ENCODE measurements at regions not wholly inside any gene's neighbourhood (a gene's known extent, or its start where the extent isn't known, plus 50 kb on each side); places are given as distances from the start of the nearest gene placed in this dataset.
A peak's percentile ranks its signal among the peaks of the same experiment; 100 is the strongest.
"Not testable (repeated sequence)": the region's sequence is repeated elsewhere in the genome, so short reads cannot be mapped to it uniquely, and the experiment has no call there.

DNA sequence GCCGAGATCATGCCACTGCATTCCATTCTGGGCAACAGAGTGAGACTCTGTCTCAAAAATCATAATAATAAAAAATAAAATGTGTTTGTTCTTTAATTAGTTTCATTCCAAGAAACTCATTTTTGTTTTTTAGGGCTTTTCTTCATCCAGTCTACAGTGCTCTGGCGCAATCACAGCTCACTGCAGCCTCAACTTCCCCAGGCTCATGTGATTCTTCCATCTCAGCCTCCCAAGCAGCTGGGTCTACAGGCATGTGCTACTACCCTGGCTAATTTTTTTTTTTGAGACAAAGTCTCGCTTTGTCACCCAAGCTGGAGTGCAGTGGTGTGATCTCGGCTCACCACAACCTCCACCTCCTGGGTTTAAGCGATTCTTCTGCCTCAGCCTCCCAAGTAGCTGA, 143.6 kb upstream of the JARID2 start:
- no peak for DNase-seq

- DNase-seq = no peak
Measured at GRCh38 chr6:15106958-15107643, 138.8 kb upstream of the JARID2 start.

DNA sequence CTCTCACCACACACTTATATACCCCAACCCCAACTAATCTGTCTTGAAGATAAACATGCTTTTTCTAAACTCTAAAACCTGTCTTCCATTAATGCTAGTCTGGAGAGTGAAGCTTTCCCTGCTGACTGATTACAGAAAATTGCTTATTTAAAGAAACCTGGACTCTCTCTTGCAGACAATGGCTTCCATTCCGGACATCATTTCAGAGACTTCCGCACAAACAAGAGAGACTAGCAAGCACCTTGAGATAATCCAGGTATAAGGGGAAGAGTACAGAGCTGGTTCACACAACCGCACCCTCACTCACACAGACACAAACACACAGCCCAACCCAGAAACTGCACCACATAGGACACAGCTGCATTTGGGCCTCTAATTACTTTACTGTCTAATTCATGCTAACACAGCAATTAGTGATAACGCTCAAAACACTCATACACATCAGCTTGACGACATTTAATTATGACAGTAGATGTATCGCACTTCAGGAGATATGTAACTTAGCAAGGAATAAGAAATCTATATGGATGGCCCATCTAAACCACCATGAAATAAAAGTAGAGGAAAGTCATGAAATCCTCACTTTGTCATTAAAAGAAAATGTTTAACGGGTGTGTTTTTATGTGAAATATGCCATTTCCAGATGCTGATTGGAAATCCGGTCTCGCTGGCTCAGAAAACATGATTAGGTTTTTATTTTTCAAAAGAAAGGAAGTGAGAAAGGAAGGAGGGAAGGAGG, 138.1 kb upstream of the JARID2 start:
- no peak for DNase-seq

- DNase-seq = no peak
Measured at GRCh38 chr6:15108383-15108715, 137.5 kb upstream of the JARID2 start.

- DNase-seq = no peak
Measured at GRCh38 chr6:15109338-15110090, 136.4 kb upstream of the JARID2 start.

DNA sequence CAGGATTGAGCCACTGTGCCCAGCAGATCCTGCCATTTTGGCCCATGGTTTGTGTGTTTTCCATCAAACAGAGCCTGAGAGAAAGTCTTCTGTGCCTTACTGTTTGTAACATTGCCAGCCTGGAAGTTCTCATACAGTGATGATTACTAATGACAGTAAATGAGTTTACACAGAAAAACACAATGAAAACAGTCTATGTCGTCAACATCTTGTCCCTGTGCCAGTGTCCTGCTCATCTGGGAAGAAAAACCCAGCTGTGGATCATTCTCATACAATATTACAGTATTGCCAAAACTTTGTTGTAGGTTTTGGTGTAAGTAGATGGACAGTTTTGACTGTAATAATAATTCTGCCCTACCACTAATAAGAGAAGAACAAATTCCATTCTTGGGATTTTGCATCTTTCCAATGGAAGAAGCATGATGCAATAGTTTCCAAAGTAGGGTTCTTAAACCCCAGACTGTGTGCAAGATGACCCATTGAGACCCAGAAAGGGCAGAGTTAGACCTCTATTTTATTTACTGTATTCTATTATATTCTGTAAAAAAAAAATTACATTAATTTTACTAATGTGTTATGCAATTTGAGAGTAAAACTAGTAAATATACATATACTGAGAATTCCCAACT, 135.0 kb upstream of the JARID2 start:
- DNase-seq = no peak

- not testable (repeated sequence) for DNase-seq
Measured at GRCh38 chr6:15111576-15111975, 134.3 kb upstream of the JARID2 start.

GRCh38 chr6:15113587-15113986, 132.3 kb upstream of the JARID2 start:
- no peak for DNase-seq

DNA sequence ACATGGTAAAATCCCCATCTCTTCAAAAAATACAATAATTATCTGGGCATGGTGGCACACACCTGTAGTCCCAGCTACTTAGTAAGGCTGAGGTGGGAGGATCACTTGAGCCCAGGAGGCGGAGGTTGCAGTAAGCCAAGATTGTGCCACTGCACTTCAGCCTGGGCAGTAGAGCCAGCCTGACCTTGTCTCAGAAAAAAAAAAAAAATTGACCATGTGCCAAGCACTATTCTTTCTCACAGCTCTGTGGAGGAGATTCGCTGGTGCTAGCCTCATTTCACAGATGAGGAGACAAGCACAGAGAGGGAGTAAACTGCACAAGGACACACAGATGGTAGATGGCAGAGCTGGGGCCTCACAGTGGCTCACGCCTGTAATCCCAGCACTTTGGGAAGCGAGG, 131.8 kb upstream of the JARID2 start:
- DNase-seq = no peak

GRCh38 chr6:15116889-15117288, 129.0 kb upstream of the JARID2 start:
- DNase-seq = no peak

DNA sequence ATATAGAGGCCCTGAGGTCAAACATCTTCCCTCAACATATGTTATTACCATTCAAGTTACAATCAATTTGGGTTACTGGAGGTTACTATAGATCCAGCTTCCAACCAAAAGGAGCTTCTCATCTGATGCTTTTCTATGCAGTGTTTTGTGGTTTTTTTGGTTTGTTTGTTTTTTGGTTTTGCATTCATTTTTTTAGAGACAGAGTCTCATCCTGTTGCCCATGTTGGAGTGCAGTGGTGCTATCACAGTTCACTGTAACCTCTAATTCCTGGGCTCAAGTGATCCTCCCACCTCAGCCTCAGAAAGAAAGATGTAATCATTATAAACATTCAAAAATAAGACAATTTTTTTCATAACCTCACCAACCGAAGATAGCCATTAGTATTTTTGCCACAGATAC, 124.4 kb upstream of the JARID2 start:
- DNase-seq = no peak

- no peak for DNase-seq
Measured at GRCh38 chr6:15121977-15122550, 123.8 kb upstream of the JARID2 start.

DNA sequence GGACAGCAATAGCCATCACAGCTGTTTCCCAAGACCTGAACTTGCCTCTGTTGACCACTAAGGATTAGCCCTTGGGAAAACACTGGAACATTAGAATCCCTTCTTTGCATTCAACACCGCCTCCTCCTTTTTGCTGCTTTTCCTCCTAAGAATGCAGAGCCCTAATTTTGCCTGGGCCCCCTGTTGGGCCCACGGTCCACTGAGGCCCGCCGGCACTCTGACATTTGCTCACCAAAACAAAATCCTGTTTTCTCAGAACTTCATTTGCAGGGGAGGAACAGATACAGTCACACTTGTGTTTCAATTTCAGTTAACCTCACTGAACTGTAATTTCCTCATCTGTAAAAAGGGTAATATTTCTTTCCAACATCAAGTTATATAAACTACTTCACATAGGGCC, 116.0 kb upstream of the JARID2 start:
- no peak for DNase-seq

GRCh38 chr6:15131234-15131633, 114.6 kb upstream of the JARID2 start:
- no peak for DNase-seq

DNA sequence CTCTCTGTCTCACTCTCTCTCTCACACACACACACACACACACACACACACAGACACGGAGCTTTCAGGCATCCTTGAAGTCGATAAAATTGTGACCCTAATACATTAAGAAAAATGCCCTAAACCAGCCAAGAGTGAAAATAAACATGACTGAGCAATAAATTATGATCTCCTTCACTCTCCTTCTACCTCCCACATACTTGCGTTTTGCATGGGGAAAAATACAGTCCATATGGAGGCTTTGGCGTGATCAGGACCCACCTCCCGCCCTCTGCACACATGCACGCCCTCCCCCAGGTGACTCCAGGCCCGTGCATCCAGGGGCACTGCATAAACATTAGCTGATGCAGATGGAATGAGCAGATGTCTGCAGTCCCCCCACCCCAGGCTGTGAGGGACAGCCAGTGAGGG, 114.2 kb upstream of the JARID2 start:
- DNase-seq = peak; percentile 80

- DNase-seq = no peak
Measured at GRCh38 chr6:15132167-15132566, 113.7 kb upstream of the JARID2 start.

GRCh38 chr6:15132854-15133670, 112.8 kb upstream of the JARID2 start:
- DNase-seq = peak; percentile 21

- DNase-seq = no peak
Measured at GRCh38 chr6:15137086-15137485, 108.8 kb upstream of the JARID2 start.

GRCh38 chr6:15143086-15143485, 102.8 kb upstream of the JARID2 start:
- no peak for DNase-seq

DNA sequence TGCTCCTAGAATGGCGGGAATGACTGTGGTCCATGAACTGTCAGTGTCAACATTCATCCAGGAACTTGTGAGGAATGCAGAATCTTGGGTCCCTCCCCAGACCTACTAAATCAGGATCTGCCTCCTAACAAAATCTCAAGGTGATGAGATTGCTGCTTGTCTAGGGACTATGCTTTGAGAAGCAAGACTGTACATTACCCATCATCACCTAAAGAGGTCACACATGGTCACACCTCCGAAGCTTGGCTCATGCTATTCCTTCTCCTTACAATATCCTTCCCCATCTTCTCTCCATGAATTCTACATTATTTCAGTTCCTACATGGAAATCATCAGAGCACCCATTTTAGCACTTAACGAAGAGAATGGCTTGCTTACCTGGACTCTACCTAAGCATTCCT, 102.3 kb upstream of the JARID2 start:
- DNase-seq = no peak

DNA sequence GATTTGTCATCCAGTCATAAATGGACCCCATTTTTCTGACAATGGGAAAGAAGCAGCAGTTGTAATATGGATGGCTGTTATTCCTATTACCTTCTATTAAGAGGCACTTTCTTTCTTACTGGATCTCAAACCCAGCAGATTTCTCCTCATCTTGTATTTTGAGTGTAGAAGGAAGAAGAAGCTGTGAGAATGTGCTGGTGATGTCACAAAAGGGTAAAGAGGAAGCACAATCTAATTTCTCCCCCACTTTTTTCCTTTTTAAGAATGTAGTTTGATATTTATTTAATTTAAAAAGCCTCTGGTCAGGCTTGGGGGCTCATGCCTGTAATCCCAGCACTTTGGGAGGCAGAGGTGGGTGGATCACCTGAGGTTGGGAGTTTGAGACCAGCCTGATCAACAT, 100.0 kb upstream of the JARID2 start:
- DNase-seq = no peak

GRCh38 chr6:15147827-15148226, 98.0 kb upstream of the JARID2 start:
- no peak for DNase-seq
